ENCODE measurements at regions not wholly inside any gene's neighbourhood (a gene's known extent, or its start where the extent isn't known, plus 50 kb on each side); places are given as distances from the start of the nearest gene placed in this dataset.

GRCh38 chr4:147327322-147327721 is 153.6 kb upstream of the EDNRA start:
- no peak for DNase-seq

- DNase-seq = no peak
These were observed 152.7 kb upstream of the EDNRA start for GRCh38 chr4:147328189-147328588.

GRCh38 chr4:147328756-147329446 is 152.0 kb upstream of the EDNRA start:
- no peak for DNase-seq

GRCh38 chr4:147332091-147332490 is 148.8 kb upstream of the EDNRA start:
- no peak for DNase-seq

GRCh38 chr4:147334478-147334877 is 146.4 kb upstream of the EDNRA start:
- no peak for DNase-seq

GRCh38 chr4:147335183-147335582 is 145.7 kb upstream of the EDNRA start:
- no peak for DNase-seq

- no peak for DNase-seq
These were observed 144.6 kb upstream of the EDNRA start for GRCh38 chr4:147336252-147336651.

DNA sequence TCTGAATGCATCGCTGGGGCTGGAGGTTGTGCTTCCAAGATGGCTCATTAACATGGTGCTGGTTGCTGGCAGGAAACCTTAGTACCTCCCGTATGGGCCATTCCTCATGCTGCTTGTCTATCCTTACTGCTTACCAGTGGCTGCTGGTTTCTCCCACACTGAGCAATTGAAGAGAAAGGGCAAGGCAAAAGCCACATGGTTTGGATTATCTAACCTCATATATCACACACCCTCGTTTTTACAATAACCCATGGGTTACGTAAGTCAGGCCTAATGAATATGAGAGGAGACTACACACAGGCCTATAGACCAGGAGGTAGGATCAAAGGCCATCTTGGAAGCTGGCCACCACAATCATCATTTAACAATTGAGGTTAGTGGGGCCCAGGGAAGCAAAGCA is 141.8 kb upstream of the EDNRA start:
- no peak for DNase-seq

DNA sequence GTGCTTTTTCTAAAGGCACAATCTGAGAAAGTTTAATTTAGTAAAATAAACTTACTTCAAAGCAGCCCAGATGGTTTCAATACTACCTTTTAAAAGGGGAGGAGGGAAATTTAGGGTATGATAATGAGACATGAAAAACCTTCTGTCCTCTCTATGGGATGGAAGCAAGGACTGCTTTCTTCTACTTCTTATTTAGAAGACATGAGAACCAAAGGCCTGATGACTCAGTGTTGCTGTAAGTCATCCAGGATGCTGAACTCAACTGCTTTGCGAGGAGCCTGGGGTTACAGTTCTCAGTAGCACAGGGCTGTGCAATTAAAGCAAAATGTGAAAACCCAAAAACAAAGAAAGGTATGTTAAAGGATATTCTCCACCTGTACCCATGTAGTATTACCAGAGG is 140.8 kb upstream of the EDNRA start:
- DNase-seq = no peak

DNA sequence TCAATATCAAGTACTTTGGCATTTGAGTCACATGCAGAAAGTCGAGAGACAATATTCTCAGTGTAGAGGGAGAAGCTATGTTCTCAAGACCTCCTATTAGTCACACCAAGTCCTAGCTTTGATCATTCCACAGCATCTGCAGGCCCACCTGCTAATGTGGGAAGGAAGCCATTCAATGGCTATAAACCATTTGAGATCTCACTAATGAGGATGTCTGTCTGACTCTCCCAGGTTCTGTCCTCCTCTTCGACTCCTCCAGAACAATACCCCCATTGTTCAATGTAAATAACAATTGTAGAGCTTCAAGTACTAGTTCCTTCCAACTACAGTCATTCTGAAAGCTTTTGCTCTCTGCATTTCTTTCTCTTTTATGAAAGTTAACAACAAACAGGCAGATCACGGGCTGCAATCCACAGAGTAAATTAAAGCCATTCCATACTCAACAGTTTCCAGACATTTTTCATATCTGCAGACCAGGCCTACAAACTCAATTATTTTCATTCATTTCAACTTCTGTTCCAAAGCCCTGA is 140.2 kb upstream of the EDNRA start:
- DNase-seq = no peak

- no peak for DNase-seq
These were observed 137.2 kb upstream of the EDNRA start for GRCh38 chr4:147343692-147344091.

GRCh38 chr4:147345662-147346061 is 135.2 kb upstream of the EDNRA start:
- no peak for DNase-seq

DNA sequence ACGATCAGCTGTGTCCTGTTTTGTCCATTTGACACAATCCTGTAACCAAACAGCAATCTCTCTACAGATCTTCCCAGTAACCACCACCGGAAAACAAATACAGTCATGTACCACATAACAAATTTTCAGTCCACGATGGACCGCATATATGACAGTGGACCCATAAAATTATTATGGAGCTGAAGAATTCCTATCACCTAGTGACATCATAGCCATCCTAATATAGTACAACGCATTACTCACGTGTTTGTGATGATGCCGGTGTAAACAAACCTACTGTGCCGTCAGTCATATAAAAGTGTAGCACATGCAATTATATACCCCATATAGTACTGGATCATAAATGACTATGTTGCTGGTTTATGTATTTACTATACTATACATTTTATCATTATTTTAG is 133.7 kb upstream of the EDNRA start:
- no peak for DNase-seq

DNA sequence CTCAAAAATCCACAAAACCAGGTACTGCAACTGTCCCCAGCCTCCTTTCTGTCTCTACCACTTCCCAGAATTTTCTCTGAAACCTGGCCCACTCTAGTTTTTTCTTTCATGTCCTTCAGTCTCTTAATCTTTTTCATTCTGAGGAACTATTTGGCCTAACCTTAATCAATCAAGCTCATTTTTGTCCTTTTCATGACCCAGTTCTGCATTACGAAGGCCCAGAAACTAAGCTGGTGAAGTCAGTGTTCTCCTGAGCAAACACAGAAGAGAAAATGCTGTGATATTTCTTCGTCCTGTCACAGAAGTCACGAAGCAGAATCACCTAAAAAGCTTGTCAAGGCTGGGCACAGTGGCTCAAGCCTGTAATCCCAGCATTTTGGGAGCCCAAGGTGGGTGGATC is 131.7 kb upstream of the EDNRA start:
- DNase-seq = no peak

- no peak for DNase-seq
These were observed 129.7 kb upstream of the EDNRA start for GRCh38 chr4:147351083-147351787.

DNA sequence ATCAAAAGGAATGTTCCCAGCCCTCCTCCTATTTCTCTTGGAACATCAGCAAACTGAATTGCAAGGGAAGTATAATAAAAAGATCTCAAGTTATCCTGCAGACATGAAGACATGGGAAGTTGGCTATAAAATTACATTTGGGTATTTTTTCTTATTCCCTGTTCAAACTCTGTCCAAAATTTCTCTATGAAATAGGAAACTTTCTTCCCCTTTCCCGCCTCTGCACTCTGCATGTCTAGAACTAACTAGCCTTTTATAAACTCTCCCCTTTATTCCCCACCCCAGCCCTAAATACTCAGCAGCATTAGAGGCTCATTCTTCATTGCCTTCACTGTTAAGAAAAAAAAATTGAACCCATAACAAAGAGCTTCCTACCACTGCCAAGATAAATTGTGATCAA is 126.7 kb upstream of the EDNRA start:
- no peak for DNase-seq

DNA sequence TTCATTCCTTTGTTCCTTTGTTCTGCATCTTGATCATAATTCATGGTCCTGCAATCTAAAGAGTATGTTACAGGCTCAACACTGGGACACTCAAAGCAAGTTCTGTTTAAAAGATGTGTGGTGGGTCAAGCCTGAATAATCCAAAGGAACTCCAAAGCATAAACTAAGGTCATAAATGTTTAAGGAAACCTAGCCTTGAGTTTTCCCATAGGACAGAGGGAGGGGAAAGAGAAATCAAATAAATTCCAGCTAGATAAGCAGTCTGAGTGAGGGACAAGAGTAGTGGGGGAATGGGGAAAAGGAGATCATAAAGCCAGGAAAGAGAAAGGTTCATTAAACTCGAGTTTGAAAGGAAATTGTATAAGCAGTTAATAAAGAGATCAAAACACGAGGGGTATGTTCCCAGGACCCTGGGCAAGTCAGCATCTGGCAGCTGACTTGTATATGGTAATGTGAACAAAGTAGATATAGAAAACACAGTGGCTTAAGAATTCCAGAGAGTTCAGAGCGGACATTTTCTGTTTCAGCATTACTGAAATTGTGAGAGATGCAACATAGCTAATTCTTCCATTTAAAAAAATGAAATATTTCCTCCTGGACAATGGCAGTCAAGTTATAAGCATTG is 125.8 kb upstream of the EDNRA start:
- DNase-seq = no peak

DNA sequence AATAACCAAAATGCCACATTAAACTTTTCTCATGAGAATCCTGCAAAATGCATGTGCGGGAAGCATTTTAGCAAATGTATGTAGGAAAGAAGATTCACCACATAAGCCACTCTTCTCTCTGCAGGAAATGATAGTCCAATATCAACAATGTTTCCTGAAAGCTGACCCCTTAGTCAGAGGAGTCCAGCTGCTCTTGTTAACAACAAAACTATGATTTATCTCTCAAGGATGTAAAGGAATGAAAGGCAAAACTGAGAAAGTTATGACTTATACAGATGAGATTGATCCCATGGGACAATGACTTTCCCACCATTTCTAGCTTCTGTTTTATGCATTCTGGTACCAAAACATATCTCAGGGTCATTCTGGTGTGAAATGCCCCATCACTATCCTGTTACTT is 125.0 kb upstream of the EDNRA start:
- DNase-seq = no peak

DNA sequence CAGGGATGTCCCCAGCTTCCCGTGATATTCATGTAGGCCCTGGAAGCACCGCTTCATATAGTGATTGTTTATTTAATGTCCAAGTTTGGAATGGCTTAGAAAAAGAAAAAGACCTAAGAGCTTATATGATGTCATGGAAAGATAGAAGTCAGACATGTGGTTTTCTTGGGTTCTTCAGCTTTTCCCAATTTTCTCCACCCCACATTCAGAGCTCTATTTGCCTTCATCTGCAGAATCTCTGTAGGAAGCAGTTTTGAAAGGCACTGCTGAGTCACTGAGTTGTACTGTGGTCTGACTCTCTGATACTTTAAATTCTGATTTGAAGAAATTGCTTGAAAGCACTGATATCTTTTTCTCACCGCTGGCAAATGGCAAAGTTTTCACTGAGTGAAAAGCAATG is 120.6 kb upstream of the EDNRA start:
- DNase-seq = no peak

DNA sequence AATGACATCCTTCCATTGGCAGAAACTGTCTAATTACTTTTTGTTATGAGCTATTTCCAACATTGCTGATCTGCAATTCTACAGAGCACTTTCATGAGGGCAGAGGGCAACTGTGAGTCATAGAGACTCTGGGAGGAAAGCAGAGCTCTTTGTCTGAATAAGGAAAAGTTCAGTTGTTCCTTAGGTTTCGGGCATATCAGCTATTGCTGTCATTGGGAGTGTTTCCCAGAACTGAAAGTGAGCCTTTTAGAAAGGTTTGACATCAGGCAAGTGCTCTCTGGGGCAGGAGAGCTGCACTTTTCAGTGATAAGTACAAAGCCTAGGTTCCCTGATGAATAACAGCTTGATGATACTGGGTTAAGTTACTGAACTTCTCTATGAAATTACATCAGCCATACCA is 119.2 kb upstream of the EDNRA start:
- DNase-seq = no peak

GRCh38 chr4:147362938-147363337 is 118.0 kb upstream of the EDNRA start:
- DNase-seq = no peak

- DNase-seq = no peak
These were observed 117.4 kb upstream of the EDNRA start for GRCh38 chr4:147363514-147363913.

DNA sequence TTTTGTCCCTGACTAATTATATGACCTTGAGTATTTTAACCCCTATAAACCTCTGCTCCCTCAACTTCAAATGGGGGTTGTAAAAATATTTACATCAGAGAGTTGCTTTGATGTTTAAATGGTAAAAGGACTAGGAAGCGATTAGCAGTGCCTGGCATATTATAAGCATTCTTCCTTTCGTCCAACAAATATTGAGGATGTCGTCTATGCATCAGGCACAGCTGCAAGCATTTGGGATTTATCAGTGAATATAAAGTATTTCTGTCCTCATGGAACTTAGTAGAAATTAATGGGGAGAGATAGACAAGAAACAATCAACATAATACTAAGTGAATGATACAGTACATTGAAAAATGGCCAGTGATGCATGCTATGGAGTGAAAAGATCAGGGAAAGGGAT is 115.5 kb upstream of the EDNRA start:
- DNase-seq = no peak

- DNase-seq = no peak
These were observed 114.7 kb upstream of the EDNRA start for GRCh38 chr4:147366164-147366563.

Measured in stimulated activated CD4-positive, alpha-beta T cell treated with anti-CD3 and anti-CD28 coated beads, Interleukin-4, amount 100 ng/mL, for 1 hour (primary cell).